ENCODE measurements at regions not wholly inside any gene's neighbourhood (a gene's known extent, or its start where the extent isn't known, plus 50 kb on each side); places are given as distances from the start of the nearest gene placed in this dataset.

- Histone ChIP-seq H3K9me3 (ENCODE audit: control extremely low read depth in 1 of 3, control insufficient read depth in 2 of 3, insufficient read depth in 1 of 3, low read length in 2 of 3) (no peaks in the 10 kb centered on the region), H3K4me2 (replicated peaks; ENCODE audit: low read depth, low read length, poor library complexity, severe bottlenecking) (no peak overlapping the region), H3K9ac (ENCODE audit: low read length) (no peak overlapping the region), H3K27ac (ENCODE audit: low read length in 2 of 2) (no peak overlapping the region), H3K4me1 (ENCODE audit: control insufficient read depth in 2 of 2, insufficient read depth in 2 of 2, low read length in 2 of 2) (no peaks in the 10 kb centered on the region), H3K36me3 (replicated peaks in 1 of 2; ENCODE audit: control extremely low read depth in 1 of 2, control insufficient read depth in 1 of 2, extremely low read depth in 1 of 2, insufficient read depth in 2 of 2, low read length in 1 of 2) (no peaks in the 10 kb centered on the region), H4K20me1 (ENCODE audit: control insufficient read depth, insufficient read depth, low read length, poor library complexity, severe bottlenecking) (no peaks in the 10 kb centered on the region), H2AFZ (ENCODE audit: insufficient read depth, low read depth, low read length, poor library complexity, severe bottlenecking) (no peak overlapping the region), H3K4me3 (ENCODE audit: control extremely low read depth in 1 of 5, extremely low read depth in 1 of 5, insufficient read depth in 1 of 5, low read depth in 2 of 5, low read length in 4 of 5) (no peak overlapping the region), H3K27me3 (replicated peaks in 1 of 4; ENCODE audit: control extremely low read depth in 1 of 4, control insufficient read depth in 3 of 4, insufficient read depth in 4 of 4, low read length in 3 of 4) (no peaks in the 10 kb centered on the region), H3K79me2 (ENCODE audit: control insufficient read depth, insufficient read depth, low read length) (no peaks in the 10 kb centered on the region)
- intact Hi-C loops (cut with micrococcal nuclease) = no loop called here
- CTCF ChIA-PET = no interaction called here
- Mint-ChIP-seq H3K4me1 (no peaks in the 10 kb centered on the region), H3K27me3 (no peaks in the 10 kb centered on the region), H3K4me3 (no peak overlapping the region), H3K9me3 (ENCODE audit: insufficient read depth) (no peaks in the 10 kb centered on the region), H3K27ac (no peak overlapping the region)
- ATAC-seq (ENCODE audit: low read depth) (no peak), DNase-seq (no peak)
- POLR2A ChIA-PET = no interaction called here
- TF ChIP-seq CTCF (IDR thresholded peaks at IDR 0.05) = no peak
- no peak for TF ChIP-seq EZH2 (IDR thresholded peaks at IDR 0.05; ENCODE audit: borderline replicate concordance, insufficient read depth, low read depth, low read length, poor library complexity, severe bottlenecking)
These were observed 230.8 kb downstream of the TMEM47 start for GRCh38 chrX:34426334-34426733.

GRCh38 chrX:34406580-34406979 lies 250.5 kb downstream of the TMEM47 start:
- no peaks in the 10 kb centered on the region for H4K20me1 ChIP-seq (ENCODE audit: control insufficient read depth, insufficient read depth, low read length, poor library complexity, severe bottlenecking)
- no peak overlapping the region for H2AFZ ChIP-seq (ENCODE audit: insufficient read depth, low read depth, low read length, poor library complexity, severe bottlenecking)
- no peaks in the 10 kb centered on the region for H3K36me3 ChIP-seq (replicated peaks in 1 of 2; ENCODE audit: control extremely low read depth in 1 of 2, control insufficient read depth in 1 of 2, extremely low read depth in 1 of 2, insufficient read depth in 2 of 2, low read length in 1 of 2)
- intact Hi-C loops (cut with micrococcal nuclease) = no loop called here
- Mint-ChIP-seq H3K4me1 (no peaks in the 10 kb centered on the region), H3K27me3 (no peaks in the 10 kb centered on the region), H3K9me3 (ENCODE audit: insufficient read depth) (no peaks in the 10 kb centered on the region), H3K4me3 (no peak overlapping the region), H3K27ac (no peak overlapping the region)
- no peaks in the 10 kb centered on the region for H3K27me3 ChIP-seq (replicated peaks in 1 of 4; ENCODE audit: control extremely low read depth in 1 of 4, control insufficient read depth in 3 of 4, insufficient read depth in 4 of 4, low read length in 3 of 4)
- 100% methylated on average over 1 of the region's 1 CpG for WGBS (ENCODE audit: insufficient coverage)
- no peak overlapping the region for H3K27ac ChIP-seq (ENCODE audit: low read length in 2 of 2)
- ATAC-seq (ENCODE audit: low read depth) (no peak), DNase-seq (no peak)
- H3K9me3 ChIP-seq (ENCODE audit: control extremely low read depth in 1 of 3, control insufficient read depth in 2 of 3, insufficient read depth in 1 of 3, low read length in 2 of 3) = no peaks in the 10 kb centered on the region
- CTCF ChIA-PET = no interaction called here
- POLR2A ChIA-PET = no interaction called here
- H3K9ac ChIP-seq (ENCODE audit: low read length) = no peak overlapping the region
- no peak overlapping the region for H3K4me3 ChIP-seq (ENCODE audit: control extremely low read depth in 1 of 5, extremely low read depth in 1 of 5, insufficient read depth in 1 of 5, low read depth in 2 of 5, low read length in 4 of 5)
- H3K79me2 ChIP-seq (ENCODE audit: control insufficient read depth, insufficient read depth, low read length) = no peaks in the 10 kb centered on the region
- TF ChIP-seq CTCF (IDR thresholded peaks at IDR 0.05) = no peak
- TF ChIP-seq EZH2 (IDR thresholded peaks at IDR 0.05; ENCODE audit: borderline replicate concordance, insufficient read depth, low read depth, low read length, poor library complexity, severe bottlenecking) = no peak
- no peaks in the 10 kb centered on the region for H3K4me1 ChIP-seq (ENCODE audit: control insufficient read depth in 2 of 2, insufficient read depth in 2 of 2, low read length in 2 of 2)
- H3K4me2 ChIP-seq (replicated peaks; ENCODE audit: low read depth, low read length, poor library complexity, severe bottlenecking) = no peak overlapping the region
